Pons (tissue), 1 donor: ENCODE measurements at regions not wholly inside any gene's neighbourhood (a gene's known extent, or its start where the extent isn't known, plus 50 kb on each side); places are given as distances from the start of the nearest gene placed in this dataset.
"Not testable (repeated sequence)": the region's sequence is repeated elsewhere in the genome, so short reads cannot be mapped to it uniquely, and the experiment has no call there.

Source experiments
- DNase-seq: peaks from one replicate; pipeline ENCODE4 v3.0.0-alpha.2; 2016; ENCODE audit warnings: low spot score

GRCh38 chr3:20645340-20645739 lies 459.3 kb upstream of the SGO1 start:
- no peak for DNase-seq

DNA sequence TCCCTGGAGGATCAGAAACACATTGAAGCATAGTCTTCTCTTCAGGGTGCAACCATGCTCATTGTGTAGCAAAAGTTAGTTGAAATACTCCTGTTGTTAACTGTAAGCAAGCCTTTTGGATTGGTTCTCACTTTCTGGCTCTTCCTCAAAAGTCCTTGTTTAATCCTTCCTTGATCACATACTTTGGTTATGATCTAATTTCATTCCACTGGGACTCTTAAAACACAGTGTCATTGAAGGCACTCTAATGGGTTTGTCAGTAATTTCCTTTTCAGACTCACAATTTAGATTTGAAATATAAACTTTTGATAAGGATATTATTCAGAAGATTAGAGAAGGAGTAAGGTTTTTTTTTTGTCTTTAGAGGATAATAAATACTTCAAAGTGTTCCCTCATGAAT lies 451.7 kb upstream of the SGO1 start:
- no peak for DNase-seq

- no peak for DNase-seq
Observed at GRCh38 chr3:20622304-20622703, 436.3 kb upstream of the SGO1 start.

DNA sequence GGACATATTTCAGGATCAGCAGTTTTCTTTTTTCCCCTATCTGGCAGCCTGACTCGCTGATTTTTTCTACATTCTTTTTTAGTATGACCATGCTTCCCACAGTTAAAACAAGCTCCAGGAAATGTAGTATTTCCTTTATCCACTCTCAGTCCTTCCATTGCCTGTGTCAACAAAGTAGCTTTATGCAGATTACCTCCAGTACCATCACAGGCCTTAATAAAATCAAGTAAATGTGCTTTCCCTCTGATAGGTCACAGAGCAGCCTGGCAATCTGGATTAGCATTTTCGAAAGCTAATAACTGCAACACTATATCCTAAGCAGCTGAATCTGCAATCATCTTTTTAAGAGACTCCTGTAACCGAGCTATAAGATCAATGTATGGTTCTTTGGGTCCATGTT lies 432.6 kb upstream of the SGO1 start:
- DNase-seq, result not testable (repeated sequence)

DNA sequence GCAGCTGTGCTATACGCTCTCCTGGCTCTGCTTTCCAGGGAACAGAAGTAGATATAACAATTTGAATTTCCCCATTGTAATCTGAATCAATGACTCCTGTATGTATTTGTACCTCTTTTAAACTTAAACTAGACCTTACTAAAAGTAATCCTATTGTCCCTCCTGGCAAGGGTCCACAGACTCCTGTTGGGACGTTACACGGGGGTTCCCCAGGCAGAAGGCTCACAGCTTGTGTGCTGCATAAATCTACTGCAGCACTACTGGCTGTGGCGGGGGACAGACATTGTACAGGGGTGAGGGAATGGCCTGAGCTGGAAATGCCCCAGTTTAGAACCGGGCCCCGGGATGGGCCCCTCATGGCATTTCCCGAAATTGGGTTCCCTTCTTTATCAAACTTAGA lies 432.2 kb upstream of the SGO1 start:
- DNase-seq, result not testable (repeated sequence)

DNA sequence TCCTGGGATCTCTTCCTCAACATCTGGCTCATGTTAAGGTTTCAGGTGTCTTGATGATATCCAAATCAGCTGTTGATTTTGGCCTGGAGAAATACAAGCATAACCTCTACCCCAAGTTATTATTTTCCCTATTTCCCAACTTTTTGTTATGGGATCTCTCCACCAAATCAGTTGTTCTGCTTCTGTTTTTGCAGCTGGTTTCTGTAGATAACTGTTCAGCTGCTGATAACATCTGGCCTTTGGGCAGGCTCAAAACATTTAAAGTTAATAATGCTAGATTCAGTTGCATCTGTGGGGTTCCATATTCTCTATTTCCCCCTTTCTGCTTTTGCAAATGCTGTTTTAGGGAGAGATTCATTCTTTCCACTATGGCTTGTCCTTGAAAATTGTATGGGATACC lies 430.0 kb upstream of the SGO1 start:
- not testable (repeated sequence) for DNase-seq

DNA sequence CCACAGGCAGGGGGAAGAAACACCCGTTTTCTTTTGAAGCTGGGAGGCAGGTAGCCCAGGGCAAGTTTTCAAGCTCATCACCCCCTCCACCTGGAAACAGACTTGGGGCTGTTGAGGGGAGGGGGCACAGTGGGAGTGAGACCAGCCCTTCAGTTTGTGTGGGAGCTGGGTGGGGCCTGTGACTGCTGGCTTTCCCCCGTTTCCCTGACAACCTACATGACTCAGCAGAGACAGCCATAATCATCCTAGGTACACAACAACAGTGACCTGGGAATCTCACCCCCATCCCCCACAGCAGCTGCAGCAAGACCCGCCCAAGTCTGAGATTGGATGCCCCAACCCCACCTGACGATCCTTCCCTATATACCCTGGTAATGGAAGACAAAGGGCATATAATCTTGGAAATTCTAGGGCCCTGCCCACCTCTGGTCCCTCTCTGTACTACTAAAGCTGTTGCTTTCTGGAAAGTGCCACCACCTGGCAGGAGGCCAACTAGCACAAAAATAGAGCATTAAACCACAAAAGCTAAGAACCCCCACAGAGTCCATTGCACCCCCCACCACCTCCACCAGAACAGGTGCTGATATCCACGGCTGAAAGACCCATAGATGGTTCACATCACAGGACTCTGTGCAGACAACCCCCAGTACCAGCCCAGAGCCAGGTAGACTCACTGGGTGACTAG lies 422.2 kb upstream of the SGO1 start:
- DNase-seq, result no peak

- no peak for DNase-seq
Observed at GRCh38 chr3:20604659-20605058, 418.7 kb upstream of the SGO1 start.

GRCh38 chr3:20589275-20589674 lies 403.3 kb upstream of the SGO1 start:
- no peak for DNase-seq

DNA sequence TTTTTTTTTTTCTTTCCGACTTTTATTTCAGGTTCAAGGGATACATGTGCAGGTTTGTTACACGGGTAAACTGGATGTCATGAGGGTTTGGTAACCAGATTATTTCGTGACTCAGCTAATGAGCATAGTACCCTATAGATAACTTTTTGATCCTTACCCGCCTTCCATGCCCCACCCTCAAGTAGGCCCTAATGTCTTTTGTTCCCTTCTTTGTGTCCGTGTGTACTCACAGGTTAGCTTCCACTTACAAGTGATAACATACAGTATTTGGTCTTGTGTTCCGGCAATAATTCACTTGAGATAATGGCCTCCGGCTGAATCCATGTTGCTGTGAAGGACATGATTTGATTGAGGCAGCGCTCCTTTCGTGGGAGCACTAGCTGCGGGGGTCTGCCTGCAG lies 402.8 kb upstream of the SGO1 start:
- no peak for DNase-seq

DNA sequence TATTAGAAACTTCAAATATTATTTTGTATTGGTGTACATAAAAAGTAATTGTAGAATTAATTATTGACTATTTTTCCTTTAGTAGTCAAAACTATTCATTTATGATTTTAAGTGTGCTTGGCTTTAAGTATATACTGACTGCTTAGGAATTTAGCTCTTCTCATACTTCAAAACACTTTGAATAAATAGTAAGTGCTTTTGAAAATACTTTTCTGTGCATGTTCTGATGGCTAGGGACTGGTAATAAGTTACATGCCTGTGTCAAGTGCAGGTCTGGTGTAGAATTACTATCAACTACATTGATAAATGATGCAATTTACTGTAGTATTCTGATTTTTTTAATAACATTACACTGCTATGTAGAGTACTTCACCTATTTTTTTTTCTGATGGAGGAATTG lies 397.6 kb upstream of the SGO1 start:
- DNase-seq, result no peak

DNA sequence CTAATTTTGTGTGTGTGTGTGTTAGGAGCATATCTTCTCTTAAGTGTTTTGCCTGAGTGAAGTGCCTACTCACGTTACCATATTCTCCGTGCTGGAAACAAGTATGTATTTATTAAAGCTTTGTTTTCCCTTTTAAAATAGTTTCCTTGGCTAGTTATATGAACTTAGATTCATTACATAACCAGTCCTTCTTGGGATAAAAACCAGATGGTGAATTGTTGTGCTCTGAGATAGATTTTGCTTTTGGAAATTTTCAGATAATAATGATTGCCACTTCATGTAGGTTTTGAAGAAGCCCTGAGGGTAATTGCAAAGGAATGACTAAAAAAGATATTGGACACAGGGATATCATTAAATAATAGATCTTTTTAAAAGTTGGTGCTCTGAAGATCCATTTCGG lies 390.2 kb upstream of the SGO1 start:
- no peak for DNase-seq

DNA sequence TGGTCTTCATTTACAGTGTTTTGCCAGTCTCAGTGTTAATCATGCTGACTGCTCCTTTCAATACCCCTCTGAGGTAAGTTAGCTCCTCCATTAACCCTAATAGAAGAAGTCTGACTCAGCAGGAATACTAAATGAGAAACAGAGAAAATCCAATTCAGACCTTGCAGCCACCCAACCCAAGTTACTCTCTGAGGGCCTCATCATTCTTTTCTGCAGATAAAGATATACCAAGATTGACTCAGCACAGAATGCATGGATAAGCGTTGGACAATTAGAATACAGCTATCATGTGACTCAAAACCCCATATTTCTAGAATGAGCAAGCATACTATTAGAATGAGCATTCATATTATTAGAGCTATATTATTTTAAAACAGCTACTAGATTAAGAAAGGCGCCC lies 389.1 kb upstream of the SGO1 start:
- no peak for DNase-seq

DNA sequence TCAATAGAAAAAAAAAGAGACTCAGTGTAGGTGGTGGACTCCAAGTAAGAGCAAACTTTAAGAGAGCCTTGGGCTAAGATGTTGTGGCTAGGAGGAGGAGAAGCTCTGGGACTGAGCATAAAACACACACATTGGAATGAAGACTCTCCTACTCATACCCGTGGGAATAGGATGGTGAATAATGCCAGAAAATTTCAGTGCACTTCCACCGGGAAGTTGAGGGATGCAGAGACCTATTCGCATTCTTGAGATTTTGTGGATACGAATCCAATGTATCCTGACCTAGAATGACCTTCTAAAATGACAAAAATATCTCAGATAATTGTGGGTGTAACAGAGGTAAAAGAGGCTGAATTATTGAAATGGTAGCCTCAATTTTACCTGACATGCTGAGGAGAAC lies 388.7 kb upstream of the SGO1 start:
- DNase-seq, result no peak

GRCh38 chr3:20573175-20573574 lies 387.2 kb upstream of the SGO1 start:
- DNase-seq, result no peak

GRCh38 chr3:20572473-20572872 lies 386.5 kb upstream of the SGO1 start:
- no peak for DNase-seq

GRCh38 chr3:20569310-20569709 lies 383.3 kb upstream of the SGO1 start:
- no peak for DNase-seq

- no peak for DNase-seq
Observed at GRCh38 chr3:20564966-20565365, 379.0 kb upstream of the SGO1 start.

- no peak for DNase-seq
Observed at GRCh38 chr3:20563985-20564384, 378.0 kb upstream of the SGO1 start.

- DNase-seq, result no peak
Observed at GRCh38 chr3:20563251-20563650, 377.2 kb upstream of the SGO1 start.

- DNase-seq, result no peak
Observed at GRCh38 chr3:20561166-20561565, 375.2 kb upstream of the SGO1 start.

DNA sequence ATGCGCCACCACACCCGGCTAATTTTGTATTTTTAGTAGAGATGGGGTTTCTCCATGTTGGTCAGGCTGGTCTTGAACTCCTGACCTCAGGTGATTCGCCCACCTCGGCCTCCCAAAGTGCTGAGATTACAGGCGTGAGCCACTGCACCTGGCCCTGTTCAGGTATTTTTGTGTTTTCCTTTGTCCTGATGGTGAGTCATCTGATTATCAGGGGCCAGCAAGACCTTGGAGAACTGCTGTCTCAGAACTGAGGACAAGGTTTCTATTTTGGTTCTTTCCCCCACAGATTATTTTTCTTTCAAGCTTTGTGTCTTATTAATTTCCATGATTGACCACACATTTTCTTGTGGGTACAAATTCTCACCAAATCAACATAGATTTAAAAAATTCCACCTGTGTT lies 374.4 kb upstream of the SGO1 start:
- DNase-seq, result not testable (repeated sequence)

GRCh38 chr3:20558161-20558560 lies 372.2 kb upstream of the SGO1 start:
- DNase-seq, result no peak

DNA sequence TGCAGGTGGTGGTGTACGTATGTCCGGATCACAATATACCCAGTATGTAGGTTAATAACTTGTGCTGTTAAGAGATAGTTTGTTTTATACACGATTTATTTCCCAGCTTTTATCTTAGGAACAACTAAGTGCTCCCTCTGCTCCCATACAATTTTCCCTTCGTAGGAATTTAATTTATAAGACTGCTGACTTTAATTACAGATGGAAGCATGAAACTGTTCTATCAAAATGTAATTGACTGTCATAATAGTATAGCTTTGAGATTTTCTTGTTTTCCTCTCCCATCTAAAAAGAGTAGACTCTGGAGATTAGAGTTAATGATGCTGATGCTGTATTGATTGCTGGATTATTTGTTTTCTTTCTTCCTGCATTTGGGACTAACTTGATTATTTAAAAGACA lies 370.7 kb upstream of the SGO1 start:
- no peak for DNase-seq
